Cardiac muscle cell (in vitro differentiated cells and primary cell): ENCODE measurements at regions not wholly inside any gene's neighbourhood (a gene's known extent, or its start where the extent isn't known, plus 50 kb on each side); places are given as distances from the start of the nearest gene placed in this dataset.
"Not testable (repeated sequence)": the region's sequence is repeated elsewhere in the genome, so short reads cannot be mapped to it uniquely, and the experiment has no call there.

Experiments
- DNase-seq, 2 donors: peaks; one replicate each; pipeline versions ENCODE4 v3.0.0 to v3.0.0-alpha.2; 2010 to 2017; ENCODE audit warnings: low read depth in 1 of 2, low spot score in 1 of 2
- H3K27ac ChIP-seq: fragments of 200-600 bp; sonication (generic); 2 replicates; pipeline ENCODE4 v1.5.1; 2016
- H3K27me3 ChIP-seq: fragments of 200-600 bp; sonication (generic); 2 replicates; pipeline ENCODE4 v1.6.0; 2016; ENCODE audit warnings: control low read depth
- H3K36me3 ChIP-seq: fragments of 200-600 bp; sonication (generic); 2 replicates; pipeline ENCODE4 v1.5.1; 2016; ENCODE audit warnings: control low read depth
- H3K4me1 ChIP-seq: fragments of 200-600 bp; sonication (generic); 2 replicates; pipeline ENCODE4 v1.8.1; 2017; ENCODE audit warnings: low read depth, mild to moderate bottlenecking, mixed run types
- H3K4me3 ChIP-seq: fragments of 200-600 bp; sonication (generic); 2 replicates; pipeline ENCODE4 v1.5.1; 2016; ENCODE audit warnings: mild to moderate bottlenecking
- H3K9me3 ChIP-seq: fragments of 200-600 bp; sonication (generic); 2 replicates; pipeline ENCODE4 v1.5.1; 2017; ENCODE audit warnings: low read depth, mild to moderate bottlenecking, control low read depth
- CTCF ChIP-seq: IDR thresholded peaks from 2 replicates; pipeline ENCODE4 v1.5.1; 2012; ENCODE audit warnings: low read depth, mild to moderate bottlenecking, low read length

GRCh38 chr18:68178921-68179320 is 536.0 kb downstream of the TMX3 start:
- no peaks in the 10 kb centered on the region for H3K27me3 ChIP-seq
- H3K36me3 ChIP-seq: no peaks in the 10 kb centered on the region
- no peak overlapping the region for H3K27ac ChIP-seq
- H3K4me3 ChIP-seq: no peak overlapping the region
- DNase-seq: no peak
- no peak for TF ChIP-seq CTCF
- H3K4me1 ChIP-seq: no peaks in the 10 kb centered on the region
- H3K9me3 ChIP-seq: no peaks in the 10 kb centered on the region

- peak in 1 of 2 donors; percentile 93 for DNase-seq
- TF ChIP-seq CTCF: no peak
- Histone ChIP-seq H3K4me1 (no peaks in the 10 kb centered on the region), H3K4me3 (no peak overlapping the region), H3K9me3 (no peaks in the 10 kb centered on the region), H3K27me3 (no peaks in the 10 kb centered on the region), H3K36me3 (no peaks in the 10 kb centered on the region), H3K27ac (no peak overlapping the region)
These were observed 536.9 kb downstream of the TMX3 start for GRCh38 chr18:68177807-68178702.

- no peak for DNase-seq
- Histone ChIP-seq H3K27ac (no peak overlapping the region), H3K36me3 (no peaks in the 10 kb centered on the region), H3K9me3 (no peaks in the 10 kb centered on the region), H3K4me1 (no peaks in the 10 kb centered on the region), H3K27me3 (no peaks in the 10 kb centered on the region), H3K4me3 (no peak overlapping the region)
- TF ChIP-seq CTCF: no peak
These were observed 538.0 kb downstream of the TMX3 start for GRCh38 chr18:68176901-68177300.

- H3K36me3 ChIP-seq: no peaks in the 10 kb centered on the region
- DNase-seq: peak; percentile 8 to 10
- no peak overlapping the region for H3K27ac ChIP-seq
- no peak overlapping the region for H3K4me3 ChIP-seq
- no peaks in the 10 kb centered on the region for H3K4me1 ChIP-seq
- no peaks in the 10 kb centered on the region for H3K9me3 ChIP-seq
- H3K27me3 ChIP-seq: no peaks in the 10 kb centered on the region
- TF ChIP-seq CTCF: no peak
These were observed 541.9 kb downstream of the TMX3 start for GRCh38 chr18:68172842-68173549.

GRCh38 chr18:68164909-68165308 is 550.0 kb downstream of the TMX3 start:
- no peak overlapping the region for H3K27ac ChIP-seq
- no peak for TF ChIP-seq CTCF
- H3K4me3 ChIP-seq: no peak overlapping the region
- no peaks in the 10 kb centered on the region for H3K9me3 ChIP-seq
- H3K4me1 ChIP-seq: no peaks in the 10 kb centered on the region
- H3K36me3 ChIP-seq: no peaks in the 10 kb centered on the region
- DNase-seq: no peak
- H3K27me3 ChIP-seq: no peaks in the 10 kb centered on the region

GRCh38 chr18:68153821-68154220 is 561.1 kb downstream of the TMX3 start:
- H3K9me3 ChIP-seq, DNase-seq, H3K27me3 ChIP-seq, H3K27ac ChIP-seq, H3K36me3 ChIP-seq, H3K4me3 ChIP-seq, H3K4me1 ChIP-seq: not testable (repeated sequence)
